Upper lobe of left lung (tissue), 4 donors: ENCODE measurements at regions not wholly inside any gene's neighbourhood (a gene's known extent, or its start where the extent isn't known, plus 50 kb on each side); places are given as distances from the start of the nearest gene placed in this dataset.

ENCODE experiments used
- CTCF ChIP-seq, 6 experiments: fragments of 450-650 bp in 4 of 6; fragments of 200-600 bp in 2 of 6; sonication (generic) in 2 of 6; IDR thresholded peaks; one replicate each; pipeline ENCODE4 v1.5.1; 2016 to 2019; ENCODE audit warnings: antibody characterized with exemption in 6 of 6
- EP300 ChIP-seq, 4 donors: sonication (generic); formaldehyde crosslinking; IDR thresholded peaks; one replicate each; pipeline ENCODE4 v1.5.1; 2017; ENCODE audit warnings: antibody characterized with exemption in 4 of 4, control low read depth in 2 of 4
- POLR2A ChIP-seq, 4 donors: fragments of 450-650 bp; IDR thresholded peaks; one replicate each; pipeline ENCODE4 v1.5.1; 2016 to 2017; ENCODE audit warnings: antibody characterized with exemption in 4 of 4, mild to moderate bottlenecking in 2 of 4
- POLR2AphosphoS5 ChIP-seq, 2 donors: sonication (generic); formaldehyde crosslinking; IDR thresholded peaks; one replicate each; pipeline ENCODE4 v1.5.1; 2017; ENCODE audit warnings: antibody characterized with exemption in 2 of 2

- TF ChIP-seq POLR2AphosphoS5 (IDR thresholded peaks at IDR 0.05) (no peak), POLR2A (IDR thresholded peaks at IDR 0.05) (no peak), CTCF (IDR thresholded peaks at IDR 0.05) (no peak), EP300 (IDR thresholded peaks at IDR 0.05) (no peak)
These were observed 298.3 kb downstream of the MEX3B start for GRCh38 chr15:81747482-81747881.
